HuH-7.5 (cell line): ENCODE measurements at regions not wholly inside any gene's neighbourhood (a gene's known extent, or its start where the extent isn't known, plus 50 kb on each side); places are given as distances from the start of the nearest gene placed in this dataset.

Experiments
- DNase-seq: peaks from one replicate; pipeline ENCODE4 v3.0.0; 2011; ENCODE audit warnings: low spot score

DNA sequence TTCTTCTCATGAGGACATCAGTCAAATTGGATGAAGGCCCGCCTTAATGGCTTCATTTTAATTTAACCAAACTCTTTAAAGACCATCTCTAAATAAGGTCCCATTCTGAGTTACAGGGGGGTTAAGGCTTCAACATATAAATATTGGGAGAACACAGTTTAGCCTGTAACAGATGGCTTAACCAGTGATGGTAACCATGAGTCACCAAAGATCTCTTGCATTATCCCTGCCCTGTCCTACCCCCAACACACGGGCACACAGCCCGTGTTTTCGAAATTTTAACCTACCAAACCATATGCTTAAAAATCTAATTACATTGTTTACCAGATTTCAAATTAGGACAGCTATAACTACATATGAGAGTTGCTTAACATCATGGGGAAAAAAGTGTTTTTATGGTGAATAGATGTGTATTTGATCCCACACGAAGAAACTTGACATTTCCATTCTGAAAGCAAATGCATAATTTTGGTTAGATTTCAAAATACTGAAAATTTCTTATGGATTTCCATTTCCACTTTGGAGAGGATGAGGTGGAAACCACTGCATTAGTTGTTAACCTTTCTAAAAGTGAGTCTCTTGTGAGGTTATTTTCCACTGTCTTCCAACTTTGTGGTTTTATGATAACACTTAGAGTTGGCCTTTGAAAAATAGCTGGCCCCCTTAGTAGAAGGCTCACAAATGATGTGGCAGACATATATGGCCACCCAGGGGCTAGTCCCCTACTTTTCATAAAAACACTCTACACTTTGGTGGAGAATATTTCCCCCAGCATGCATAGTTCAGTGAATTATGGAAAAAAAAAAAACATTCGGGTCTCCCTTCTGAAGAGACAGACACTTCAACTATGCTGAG, 849.3 kb downstream of the TLE1 start:
- no peak for DNase-seq

DNA sequence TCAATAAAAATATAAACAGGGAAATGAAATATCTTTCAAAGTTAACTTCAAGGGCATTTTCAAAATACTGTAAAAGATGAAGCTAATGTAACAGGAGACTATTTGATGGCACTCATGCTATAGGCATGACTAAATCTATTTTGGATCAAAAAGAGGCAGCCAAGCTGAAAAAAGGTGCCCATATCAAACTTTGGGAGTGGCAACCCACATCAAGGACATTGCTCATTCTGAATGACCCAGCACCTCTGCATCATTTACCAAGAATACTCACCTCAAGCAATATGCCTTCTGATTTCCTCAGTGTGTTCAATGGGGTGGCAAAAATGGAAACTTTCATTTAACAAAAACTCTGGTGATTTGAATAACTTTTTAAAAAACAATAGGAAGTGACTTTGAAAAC, 853.3 kb downstream of the TLE1 start:
- DNase-seq, result no peak

DNA sequence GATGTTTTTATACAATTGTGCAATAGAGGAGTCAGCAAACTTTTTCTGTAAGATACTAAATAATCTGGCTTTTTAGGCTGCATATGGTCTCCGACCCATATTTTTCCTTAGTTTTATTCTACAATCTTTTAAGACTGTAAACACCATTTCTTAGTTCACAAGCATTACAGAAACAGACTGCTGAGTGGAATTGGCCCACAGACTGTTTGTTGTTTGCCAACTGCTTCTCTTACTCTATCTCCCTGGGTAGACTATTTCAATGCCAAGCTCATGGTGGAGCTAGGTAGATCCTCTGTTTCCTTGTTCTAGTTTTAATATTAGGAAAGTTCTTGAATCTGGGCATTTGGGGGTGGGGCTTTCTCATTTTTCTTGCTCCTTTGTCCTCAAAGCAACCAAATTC, 857.6 kb downstream of the TLE1 start:
- DNase-seq, result no peak

DNA sequence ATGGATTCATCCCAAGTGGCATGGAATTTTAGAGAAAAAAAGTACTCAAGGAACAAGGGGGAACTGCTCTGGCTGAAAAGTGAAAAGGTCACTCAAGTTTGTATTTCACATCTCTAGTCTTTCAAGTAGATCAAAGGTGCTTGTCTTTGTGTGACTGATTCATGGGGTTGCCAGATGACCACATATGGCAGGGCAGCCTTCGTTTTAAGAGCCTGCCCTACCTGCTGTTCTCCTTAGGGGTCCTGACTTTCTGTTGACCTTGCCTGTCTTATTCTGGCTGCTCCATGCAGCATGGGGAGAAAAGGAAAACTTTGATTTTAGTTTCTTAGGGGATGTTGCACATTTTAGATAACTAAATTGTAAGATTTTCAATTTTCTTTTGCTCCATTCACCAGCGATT, 877.7 kb downstream of the TLE1 start:
- no peak for DNase-seq

DNA sequence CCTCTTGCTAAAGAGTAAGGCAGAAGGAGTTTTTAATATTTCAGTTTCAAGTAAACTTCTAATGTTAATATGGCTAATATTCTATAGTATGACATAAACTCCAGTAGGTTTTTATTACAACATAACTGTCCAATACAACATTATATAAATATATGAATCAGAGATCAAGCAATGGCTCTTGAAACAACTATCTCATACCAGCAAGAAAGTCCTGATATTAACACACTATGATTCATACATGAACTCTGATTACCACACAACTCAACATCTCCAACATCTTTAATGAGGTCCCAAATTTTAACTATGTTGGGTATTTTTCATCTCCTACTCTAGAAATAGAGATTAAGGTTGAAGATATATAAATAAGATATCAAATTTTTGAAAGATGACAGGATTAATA, 878.3 kb downstream of the TLE1 start:
- no peak for DNase-seq

DNA sequence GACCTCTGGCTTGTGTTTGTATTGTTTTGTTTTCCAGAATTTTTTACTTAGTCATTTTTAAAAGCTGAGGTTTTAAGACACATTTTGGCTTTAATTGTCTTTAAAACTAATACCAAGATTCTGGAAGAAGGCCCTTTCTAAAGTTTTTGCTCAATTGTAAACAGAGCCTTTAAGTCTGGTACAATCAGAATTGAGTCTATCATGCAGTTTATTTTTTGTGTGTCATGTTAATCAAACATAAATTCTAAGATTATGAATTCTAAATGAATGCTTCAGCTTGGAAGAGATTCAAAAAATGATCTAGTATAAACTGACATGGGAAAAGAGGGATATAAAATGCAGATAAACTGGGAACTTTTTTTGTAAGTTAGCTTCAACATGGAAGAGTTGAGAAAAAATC, 882.7 kb downstream of the TLE1 start:
- DNase-seq, result no peak

DNA sequence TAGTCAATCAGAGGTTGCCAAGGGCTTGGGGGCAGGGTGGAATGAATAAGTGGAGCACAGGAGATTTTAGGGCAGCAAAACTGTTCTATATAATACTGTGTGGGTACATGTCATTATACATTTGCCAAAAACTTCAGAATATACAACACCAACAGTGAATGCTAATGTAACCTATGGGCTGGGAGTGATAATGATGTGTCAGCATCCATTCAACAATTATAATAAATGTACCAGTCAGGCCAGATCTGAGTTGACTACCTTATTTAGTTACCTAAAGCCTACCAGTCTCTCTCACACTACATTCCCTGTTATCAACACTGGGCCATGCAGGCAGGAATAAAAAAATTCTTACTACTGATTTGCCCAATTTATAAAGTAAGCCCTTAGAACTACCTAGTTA, 884.5 kb downstream of the TLE1 start:
- DNase-seq, result no peak

DNA sequence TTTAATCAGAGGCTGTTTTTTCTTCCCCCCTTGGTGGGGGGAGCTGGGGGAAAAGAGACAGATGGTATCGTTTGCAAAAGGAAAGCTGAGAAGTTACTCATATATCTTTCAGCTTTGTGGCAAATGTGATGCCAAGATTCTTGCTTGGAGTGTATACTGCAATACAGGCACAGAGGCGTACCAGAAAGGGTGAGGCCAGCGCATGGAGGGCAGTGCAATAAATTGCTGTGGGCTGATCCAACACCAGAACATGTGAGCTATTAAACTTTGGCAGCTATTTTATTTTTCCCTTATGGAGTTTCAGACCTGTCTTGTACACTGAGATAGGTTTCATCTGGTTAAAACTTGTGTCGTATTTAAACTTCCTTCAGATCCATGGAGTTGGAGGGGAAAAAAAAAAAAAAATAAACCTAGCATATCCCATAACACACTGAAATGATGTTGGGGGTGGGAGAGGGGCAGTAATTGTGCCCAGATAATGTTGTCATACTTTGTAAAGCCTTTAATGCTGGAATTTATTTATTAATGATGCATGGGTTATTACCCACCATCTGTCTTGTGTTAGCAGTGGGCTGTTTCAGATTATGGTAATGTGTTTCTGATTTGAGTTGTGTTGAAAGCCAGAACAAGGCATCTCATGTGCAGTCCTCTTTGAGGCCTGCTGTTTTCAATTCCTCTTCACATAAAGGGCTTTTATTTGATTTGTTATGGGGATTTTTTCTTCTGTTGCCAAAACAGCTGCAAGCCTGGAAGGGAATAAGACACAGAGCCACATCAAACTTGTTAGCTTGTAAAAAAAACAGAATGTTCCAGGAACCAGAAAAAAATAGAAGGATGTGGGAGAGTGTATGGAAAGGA, 891.3 kb downstream of the TLE1 start:
- DNase-seq, result no peak

DNA sequence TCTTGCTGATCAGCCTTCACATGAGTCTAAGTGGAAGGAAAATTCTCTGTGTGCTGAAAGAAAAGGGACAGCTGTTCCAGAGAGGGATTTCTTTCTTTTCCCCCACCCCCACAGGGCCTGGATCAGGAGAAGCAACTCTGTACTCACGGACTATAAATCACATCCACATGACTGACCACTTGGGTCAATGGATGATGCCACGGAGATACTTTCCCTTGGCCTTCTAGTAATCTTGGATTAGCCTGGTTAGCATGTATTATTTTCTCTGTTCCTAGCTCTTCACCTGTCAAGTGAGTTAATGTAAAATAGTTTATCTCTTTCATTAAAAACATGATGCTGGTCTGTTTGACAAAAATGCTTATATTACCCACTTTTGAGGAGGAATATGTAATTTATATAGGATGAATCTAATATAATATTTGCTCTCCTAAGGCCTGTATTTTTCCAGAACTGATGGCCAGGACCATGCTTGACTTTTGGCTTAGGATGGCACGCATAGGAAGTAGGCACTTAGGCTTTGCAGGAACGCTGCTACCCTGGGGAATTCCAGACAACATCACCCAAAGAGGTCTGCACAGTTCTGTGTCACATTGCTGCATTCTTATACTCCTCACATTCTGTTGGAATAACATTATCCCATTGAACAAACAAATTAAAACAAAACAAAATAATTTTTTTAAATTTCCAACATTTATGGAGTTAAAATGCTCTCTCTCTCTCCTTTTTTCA, 892.1 kb downstream of the TLE1 start:
- DNase-seq, result no peak

DNA sequence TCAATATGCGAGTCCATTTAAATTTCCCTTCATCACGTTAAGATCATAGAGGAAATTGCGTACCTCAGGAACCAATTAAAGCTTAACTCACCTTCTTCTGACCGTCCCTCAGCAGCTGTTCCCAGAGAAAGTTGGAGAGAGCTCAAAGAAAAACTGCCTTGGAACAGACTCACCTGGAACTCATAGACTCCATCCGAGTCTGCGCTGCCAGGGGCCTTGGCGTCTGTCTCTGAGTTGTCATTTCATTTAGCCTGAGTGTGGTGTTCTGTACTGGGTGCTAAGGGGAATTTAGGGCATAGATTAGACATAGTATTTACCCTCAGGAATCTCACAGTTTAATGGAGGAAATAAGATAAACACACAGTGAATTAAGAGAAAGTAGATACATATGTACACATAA, 892.7 kb downstream of the TLE1 start:
- DNase-seq, result no peak

DNA sequence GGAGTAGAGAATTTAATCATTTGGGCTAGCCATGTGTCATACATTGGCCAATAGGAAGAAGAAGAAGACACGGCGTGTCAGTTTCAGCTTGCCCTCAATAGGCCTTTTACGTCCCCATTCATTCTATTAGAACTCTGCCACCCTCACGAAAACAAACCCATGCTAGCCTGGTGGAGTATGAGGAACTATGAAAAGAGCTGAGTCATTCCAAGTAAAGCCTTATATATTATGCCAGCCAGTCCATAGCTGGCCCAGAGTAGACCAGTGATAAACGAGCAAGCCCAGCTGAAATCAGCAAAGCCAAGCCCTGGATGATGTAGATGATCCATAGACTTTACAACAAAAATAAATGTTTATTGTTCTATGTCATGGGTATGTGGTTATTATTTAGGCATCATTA, 895.1 kb downstream of the TLE1 start:
- DNase-seq, result no peak

DNA sequence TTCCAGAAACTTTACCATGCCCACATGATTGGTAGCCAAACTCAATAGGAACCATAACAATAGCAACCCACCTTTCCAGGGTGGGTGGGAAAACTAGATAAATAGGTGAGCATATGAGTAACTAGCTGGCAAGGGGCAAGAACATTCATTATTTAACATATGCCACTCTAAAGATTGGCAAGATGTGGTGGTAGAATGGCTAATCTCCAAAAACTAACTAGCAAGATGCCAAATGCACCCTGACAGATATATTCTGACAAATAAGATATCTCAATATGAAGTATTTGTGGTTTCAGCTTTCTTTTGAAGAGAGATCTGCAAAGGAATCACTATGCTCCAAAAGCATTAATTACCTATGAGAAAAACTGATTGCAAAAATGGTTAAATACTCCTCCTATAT, 895.6 kb downstream of the TLE1 start:
- no peak for DNase-seq

DNA sequence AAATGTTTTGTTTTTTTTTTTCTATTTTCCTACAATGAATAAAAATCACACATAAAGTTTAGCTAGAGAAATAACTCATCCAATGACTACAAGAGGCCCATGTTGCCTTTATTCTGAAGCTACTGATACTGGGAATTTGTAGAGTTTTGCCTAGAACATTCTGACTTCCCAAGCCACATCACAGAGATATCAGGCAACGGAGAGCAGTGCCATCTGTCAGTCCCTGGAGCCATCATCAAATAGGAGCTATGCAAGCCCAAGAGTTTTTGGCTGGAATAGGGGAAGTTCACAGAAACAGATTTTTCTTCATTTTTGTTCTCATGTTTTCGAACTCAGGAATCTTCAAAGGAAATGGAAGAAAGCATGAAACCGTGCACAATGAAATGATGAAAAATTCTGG, 896.6 kb downstream of the TLE1 start:
- DNase-seq, result no peak

DNA sequence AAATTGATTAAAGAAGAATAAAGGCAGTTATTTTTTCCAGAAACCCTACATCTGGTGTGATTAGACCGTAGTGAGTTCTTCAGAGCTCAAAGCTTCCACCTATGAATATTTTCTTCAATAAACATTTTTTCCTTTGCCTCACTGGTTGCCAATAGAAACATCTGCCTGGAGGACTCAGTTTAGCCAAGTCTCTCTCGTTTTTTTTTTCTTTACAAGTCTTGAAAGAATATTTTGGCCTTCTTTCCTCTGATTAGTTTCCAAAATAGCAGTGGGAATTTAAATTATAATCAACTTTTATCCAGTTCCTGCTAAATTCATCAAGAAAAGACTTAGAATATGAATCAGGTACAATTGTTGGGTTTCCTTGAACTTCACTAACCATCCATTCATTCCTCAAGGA, 897.5 kb downstream of the TLE1 start:
- DNase-seq, result no peak

DNA sequence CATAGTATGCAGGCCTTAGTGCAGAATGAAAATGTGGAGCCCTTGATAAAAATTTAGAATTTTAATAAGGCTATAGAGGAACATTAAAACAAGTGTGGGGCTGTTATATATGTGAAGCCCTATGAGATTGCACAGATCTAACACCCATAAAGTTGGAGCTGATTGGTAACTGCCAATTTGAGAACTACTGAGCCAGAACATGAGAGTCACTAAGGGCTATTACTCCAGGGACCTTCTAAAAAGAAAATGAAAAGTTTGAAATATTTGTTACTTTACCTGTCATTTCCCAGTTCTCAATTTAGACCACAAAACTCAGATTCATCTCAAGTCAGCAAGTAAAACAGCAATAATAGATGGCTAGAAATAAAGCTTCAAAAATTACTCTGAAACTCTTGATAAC, 898.6 kb downstream of the TLE1 start:
- no peak for DNase-seq

DNA sequence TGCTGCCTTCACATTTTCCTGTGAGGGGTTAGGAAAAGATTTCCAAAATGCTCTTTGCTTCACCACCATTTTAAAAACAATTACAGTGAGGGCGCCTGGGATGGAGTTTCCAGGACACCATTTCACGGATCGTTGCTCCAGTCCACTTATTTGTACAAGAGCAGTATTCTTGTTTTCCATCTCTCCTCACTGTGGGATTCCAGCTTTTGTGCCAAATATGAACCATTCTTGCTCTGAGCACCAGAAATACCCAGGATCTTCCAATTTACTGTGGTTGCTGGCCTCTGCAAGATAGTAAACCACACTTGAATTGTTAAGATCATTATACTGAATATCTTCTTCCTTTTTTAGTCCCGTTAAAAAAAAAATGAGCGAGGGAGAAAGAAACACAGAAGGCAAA, 899.5 kb downstream of the TLE1 start:
- no peak for DNase-seq

DNA sequence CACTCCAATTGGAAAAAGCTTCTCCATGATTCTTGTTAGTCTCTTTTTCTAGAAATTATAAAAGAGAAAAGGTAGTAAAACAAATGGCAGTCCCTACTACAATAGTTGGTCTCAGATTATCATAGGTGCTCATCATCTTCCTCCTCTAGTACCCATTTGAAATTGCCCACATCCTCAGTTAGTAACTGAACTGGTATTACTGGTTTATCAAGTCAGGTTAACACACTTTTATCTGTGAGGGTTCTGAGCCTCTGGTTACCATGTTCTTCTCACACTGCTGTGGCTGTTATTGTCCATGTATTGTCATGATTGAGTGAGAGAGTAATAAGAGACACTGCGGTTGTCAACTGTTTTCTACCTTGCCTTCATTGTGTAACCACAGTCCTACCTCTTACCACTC, 901.7 kb downstream of the TLE1 start:
- DNase-seq, result no peak

DNA sequence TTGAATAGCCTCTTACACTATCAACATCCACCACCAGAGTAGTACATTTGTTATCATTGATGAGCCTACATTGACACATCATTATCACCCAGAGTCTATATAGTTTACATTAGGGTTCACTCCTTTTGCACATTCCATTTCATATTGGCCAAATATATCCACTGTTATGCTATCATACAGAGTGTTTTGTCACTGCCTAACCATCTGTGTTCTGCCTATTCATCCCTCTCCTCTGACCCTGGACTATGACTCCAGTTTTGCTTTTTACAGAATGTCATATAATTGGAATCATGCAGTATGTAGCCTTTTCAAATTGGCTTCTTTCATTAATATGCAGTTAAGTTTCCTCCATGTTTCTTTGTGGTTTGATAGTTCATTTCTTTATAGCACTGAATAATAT, 904.7 kb downstream of the TLE1 start:
- DNase-seq, result no peak

DNA sequence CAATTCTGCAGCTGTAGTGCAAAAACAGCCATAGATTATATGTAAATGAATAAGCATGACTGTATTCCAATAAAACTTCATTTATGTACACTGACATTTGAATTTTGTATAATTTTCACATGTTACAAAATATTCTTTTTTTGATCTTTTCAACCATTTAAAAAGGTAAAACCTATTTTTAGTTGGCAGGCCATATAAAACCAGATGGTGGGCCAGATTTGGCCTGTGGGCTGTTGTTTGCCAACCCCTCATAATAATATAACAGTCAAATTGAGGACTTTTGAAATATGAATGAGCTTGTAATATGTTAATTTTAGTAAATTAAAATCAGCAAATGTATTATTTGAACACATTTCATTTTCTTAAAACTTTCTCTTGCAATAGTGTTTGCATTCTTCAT, 913.4 kb downstream of the TLE1 start:
- DNase-seq, result no peak

DNA sequence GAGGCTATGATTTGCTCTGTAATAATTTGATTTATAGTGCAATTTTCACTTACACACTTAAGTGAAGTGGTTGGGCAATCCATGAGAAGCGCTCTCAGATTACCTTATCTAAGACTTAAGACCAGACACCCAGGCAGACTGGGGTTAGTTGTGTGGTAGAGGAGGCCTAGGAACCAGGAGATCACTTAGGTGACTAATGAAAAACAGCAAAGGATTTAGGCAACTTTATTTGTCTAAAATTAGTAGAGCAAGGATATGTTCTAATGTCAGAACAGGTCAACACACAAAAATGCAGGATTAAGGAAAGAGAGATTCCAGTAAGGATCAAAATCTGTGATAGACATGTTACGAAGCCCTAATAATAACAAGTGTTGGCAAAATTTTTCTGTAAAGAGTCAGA, 913.8 kb downstream of the TLE1 start:
- DNase-seq, result no peak

DNA sequence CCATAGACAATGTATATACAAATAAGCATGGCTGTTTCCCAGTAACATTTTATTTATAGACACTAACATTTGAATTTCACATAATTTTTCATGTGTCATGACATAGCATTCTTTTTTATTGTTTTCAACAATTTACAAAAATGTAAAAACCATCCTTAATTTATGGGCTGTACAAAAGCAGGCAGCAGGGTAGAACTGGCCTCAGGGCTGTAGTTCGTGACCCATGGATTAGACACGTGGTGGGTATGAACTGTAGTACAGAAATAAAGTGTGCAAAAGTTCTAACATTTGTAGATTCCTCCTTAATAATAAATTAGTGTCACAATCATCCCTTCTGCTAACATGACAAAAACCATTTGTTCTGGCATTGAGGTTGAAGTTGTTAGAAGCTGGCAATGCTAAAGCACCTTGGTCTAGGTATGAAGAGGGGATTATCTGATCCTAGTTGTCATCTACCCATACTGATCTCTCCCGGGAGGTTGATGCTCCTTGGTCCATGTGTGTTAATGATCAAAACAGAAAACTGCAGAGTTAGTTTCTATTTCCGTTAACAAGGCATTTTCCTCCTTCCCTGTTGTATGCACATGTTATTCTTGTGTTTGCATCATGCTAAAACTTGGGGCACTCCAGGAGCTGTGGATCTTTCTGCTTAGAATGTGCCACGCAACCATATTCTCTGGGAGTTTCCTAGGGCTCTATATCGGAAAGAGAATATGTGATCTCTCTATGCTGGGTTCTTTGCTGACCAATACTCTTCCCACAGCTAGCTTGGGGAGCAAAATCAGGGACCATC, 917.6 kb downstream of the TLE1 start:
- no peak for DNase-seq

DNA sequence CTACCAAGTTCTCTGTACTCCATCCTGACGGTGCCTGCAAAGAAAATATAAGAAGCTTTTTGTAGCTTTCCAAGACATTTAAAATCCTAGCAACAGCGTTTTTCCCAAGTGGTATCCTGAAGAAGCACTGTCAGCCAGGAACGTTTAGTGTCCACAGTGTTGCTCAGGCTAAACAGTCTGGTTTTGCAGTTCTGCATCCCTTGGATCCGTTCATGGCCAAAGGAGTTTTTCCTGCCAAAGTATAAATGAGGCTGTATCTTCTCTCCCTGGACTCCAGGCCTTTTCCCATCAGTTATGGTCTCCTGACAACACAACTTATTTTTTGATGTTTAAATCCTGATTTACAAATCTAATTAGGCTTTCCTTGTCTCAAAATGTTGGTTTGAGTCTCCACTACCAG, 925.8 kb downstream of the TLE1 start:
- DNase-seq, result no peak
